AG04449 (cell line): ENCODE measurements at regions not wholly inside any gene's neighbourhood (a gene's known extent, or its start where the extent isn't known, plus 50 kb on each side); places are given as distances from the start of the nearest gene placed in this dataset.

Experiments used
- CTCF ChIA-PET: fragments of 350-600 bp; formaldehyde crosslinking; extraction: SDS; loops from one replicate; lab custom pipeline; 2021; ENCODE audit warnings: antibody characterized with exemption; lab: Yijun Ruan, JAX
- POLR2A ChIA-PET: fragments of 400-600, 350-600 bp; formaldehyde crosslinking; extraction: SDS; loops from one replicate; lab custom pipeline; 2020; ENCODE audit warnings: antibody characterized with exemption, inconsistent platforms; lab: Yijun Ruan, JAX
- DNase-seq: peaks from one replicate; pipeline ENCODE4 v3.0.0-alpha.2; 2010; ENCODE audit warnings: low read depth, low spot score
- H3K4me3 ChIP-seq: 2 replicates; pipeline ENCODE4 v1.5.1; 2011; ENCODE audit warnings: low read depth, mild to moderate bottlenecking, control low read depth, low read length
- CTCF ChIP-seq: IDR thresholded peaks from one replicate; pipeline ENCODE4 v1.5.1; 2011; ENCODE audit warnings: mild to moderate bottlenecking, moderate library complexity, low read length, control low read depth, inconsistent platforms; ENCODE audit not compliant: insufficient read depth; ENCODE audit errors: missing control alignments

- ChIA-PET POLR2A (no interaction called here), CTCF (no interaction called here)
- H3K4me3 ChIP-seq, result no peak overlapping the region
- no peak for DNase-seq
- no peak for TF ChIP-seq CTCF
Observed at GRCh38 chr6:92568541-92568940, 850.8 kb downstream of the EPHA7 start.

GRCh38 chr6:92566632-92567031 is 852.7 kb downstream of the EPHA7 start:
- H3K4me3 ChIP-seq, result no peak overlapping the region
- TF ChIP-seq CTCF, result no peak
- POLR2A ChIA-PET, result no interaction called here
- CTCF ChIA-PET, result no interaction called here
- DNase-seq, result no peak

- no peak for DNase-seq
- no peak overlapping the region for H3K4me3 ChIP-seq
- ChIA-PET CTCF (no interaction called here), POLR2A (no interaction called here)
- no peak for TF ChIP-seq CTCF
Observed at GRCh38 chr6:92564376-92564775, 855.0 kb downstream of the EPHA7 start.

GRCh38 chr6:92559611-92560010 is 859.7 kb downstream of the EPHA7 start:
- H3K4me3 ChIP-seq, result no peak overlapping the region
- CTCF ChIA-PET, result no interaction called here
- POLR2A ChIA-PET, result no interaction called here
- DNase-seq, result no peak
- no peak for TF ChIP-seq CTCF

GRCh38 chr6:92559003-92559402 is 860.4 kb downstream of the EPHA7 start:
- POLR2A ChIA-PET, result no interaction called here
- no peak for TF ChIP-seq CTCF
- no peak overlapping the region for H3K4me3 ChIP-seq
- CTCF ChIA-PET, result no interaction called here
- DNase-seq, result no peak

GRCh38 chr6:92550501-92550900 is 868.9 kb downstream of the EPHA7 start:
- ChIA-PET POLR2A (no interaction called here), CTCF (no interaction called here)
- no peak for TF ChIP-seq CTCF
- no peak for DNase-seq
- H3K4me3 ChIP-seq, result no peak overlapping the region
